AG10803 (cell line): ENCODE measurements at regions not wholly inside any gene's neighbourhood (a gene's known extent, or its start where the extent isn't known, plus 50 kb on each side); places are given as distances from the start of the nearest gene placed in this dataset.

Source experiments
- DNase-seq: peaks from one replicate; pipeline ENCODE4 v3.0.0; 2010; ENCODE audit warnings: low read depth
- H3K4me3 ChIP-seq: 2 replicates; pipeline ENCODE4 v1.5.1; 2011; ENCODE audit warnings: mild to moderate bottlenecking, low read length, control low read depth
- TF ChIP-seq, protein P1 (sequence below): conservative IDR thresholded peaks from 2 replicates; pipeline ENCODE4 v1.5.1; 2011; ENCODE audit warnings: mild to moderate bottlenecking, low read length, control low read depth, inconsistent platforms

DNA sequence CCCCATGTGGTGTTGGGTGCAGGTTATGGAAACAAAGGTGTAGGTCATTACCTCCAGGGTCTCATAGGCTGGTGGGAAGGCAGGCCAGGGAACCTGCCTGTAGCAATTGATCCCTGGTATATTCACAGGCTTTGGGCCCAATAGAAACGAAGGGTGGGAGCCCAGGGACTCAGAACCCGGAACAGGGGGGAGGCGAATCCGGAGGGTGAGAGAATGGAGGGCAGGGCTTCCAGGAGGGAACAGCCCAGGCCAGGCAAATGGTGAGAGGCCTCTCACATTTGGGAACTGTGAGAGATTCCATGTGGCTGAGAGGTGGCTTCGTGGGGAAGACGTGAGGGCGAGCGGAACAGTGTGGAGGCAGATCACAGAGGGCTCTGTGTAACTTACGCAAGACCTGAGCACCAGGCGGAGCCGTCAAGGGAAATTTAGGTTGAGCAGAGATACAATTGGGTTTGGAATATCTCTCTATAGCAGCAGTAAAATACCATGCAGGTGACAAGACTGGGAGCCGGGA is 267.1 kb downstream of the ERMARD start:
- no peak for DNase-seq
- H3K4me3 ChIP-seq: no peak overlapping the region
- TF ChIP-seq, protein P1, sequence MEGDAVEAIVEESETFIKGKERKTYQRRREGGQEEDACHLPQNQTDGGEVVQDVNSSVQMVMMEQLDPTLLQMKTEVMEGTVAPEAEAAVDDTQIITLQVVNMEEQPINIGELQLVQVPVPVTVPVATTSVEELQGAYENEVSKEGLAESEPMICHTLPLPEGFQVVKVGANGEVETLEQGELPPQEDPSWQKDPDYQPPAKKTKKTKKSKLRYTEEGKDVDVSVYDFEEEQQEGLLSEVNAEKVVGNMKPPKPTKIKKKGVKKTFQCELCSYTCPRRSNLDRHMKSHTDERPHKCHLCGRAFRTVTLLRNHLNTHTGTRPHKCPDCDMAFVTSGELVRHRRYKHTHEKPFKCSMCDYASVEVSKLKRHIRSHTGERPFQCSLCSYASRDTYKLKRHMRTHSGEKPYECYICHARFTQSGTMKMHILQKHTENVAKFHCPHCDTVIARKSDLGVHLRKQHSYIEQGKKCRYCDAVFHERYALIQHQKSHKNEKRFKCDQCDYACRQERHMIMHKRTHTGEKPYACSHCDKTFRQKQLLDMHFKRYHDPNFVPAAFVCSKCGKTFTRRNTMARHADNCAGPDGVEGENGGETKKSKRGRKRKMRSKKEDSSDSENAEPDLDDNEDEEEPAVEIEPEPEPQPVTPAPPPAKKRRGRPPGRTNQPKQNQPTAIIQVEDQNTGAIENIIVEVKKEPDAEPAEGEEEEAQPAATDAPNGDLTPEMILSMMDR: no peak

DNA sequence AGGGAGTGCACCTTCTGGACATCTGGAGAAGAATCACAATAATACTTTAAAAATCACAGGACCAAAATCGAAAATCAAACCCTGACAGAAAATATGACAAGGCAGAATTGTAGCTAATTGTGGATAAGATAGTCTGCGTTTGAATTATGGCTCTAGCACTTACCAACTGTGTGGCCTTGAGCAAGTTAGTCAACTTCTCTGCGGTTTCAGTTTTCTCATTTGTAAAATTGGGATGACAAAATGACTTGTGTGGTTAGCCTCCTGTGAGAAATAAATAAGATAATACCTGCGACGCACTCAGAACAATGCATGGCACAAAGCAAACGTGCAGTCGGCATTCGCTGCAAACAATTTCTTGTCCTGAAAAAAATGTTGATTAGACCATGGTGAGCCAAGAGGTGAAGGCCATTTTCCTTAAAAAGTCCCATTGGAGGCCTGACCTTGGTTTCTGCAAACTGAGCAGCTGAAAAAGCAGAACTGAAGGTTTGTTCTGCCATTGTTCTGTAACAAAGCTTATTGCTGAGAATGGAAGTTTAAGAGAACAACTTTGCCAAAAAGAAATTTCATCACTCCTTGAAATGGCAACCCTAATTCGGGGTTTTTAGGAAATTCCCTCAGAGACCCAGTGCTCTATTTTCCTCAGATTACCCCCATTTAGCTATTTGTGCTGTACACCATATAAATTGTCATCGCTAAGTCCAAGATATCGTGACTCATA is 266.3 kb downstream of the ERMARD start:
- TF ChIP-seq, protein P1: no peak
- no peak overlapping the region for H3K4me3 ChIP-seq
- DNase-seq: no peak

DNA sequence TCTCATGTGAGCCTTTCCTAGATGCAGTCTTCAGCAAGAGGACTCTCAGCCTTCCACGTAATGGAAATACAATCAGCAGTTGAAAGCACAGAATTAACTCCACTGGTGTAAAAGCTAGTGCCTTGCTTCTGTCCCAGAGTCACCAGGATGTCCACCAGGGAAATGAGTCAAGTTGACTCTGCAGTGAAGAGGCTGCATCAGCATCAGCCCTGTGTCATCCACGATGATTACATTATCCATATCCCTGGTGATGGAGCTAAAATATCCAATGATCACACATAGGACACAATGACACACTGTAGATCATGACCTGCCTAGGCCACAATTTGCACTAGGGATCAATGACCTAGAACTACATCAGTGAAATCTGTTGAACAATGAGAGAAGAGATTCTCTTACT is 262.4 kb downstream of the ERMARD start:
- TF ChIP-seq, protein P1: no peak
- no peak overlapping the region for H3K4me3 ChIP-seq
- no peak for DNase-seq

DNA sequence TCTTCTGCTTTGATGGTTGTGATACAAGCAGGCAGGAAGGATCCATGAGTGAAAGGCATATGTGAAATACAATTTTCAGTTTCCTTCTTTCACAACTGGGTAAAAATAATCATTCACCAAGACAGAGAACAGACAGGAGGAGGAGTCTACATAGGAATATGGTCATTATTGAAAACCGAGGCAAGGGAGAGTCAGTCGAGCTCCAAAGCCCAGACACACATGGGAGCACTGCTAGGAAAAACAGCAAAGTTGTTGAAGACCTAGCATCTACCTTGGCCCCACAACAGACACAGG is 260.6 kb downstream of the ERMARD start:
- no peak for DNase-seq
- no peak overlapping the region for H3K4me3 ChIP-seq
- TF ChIP-seq, protein P1: no peak

DNA sequence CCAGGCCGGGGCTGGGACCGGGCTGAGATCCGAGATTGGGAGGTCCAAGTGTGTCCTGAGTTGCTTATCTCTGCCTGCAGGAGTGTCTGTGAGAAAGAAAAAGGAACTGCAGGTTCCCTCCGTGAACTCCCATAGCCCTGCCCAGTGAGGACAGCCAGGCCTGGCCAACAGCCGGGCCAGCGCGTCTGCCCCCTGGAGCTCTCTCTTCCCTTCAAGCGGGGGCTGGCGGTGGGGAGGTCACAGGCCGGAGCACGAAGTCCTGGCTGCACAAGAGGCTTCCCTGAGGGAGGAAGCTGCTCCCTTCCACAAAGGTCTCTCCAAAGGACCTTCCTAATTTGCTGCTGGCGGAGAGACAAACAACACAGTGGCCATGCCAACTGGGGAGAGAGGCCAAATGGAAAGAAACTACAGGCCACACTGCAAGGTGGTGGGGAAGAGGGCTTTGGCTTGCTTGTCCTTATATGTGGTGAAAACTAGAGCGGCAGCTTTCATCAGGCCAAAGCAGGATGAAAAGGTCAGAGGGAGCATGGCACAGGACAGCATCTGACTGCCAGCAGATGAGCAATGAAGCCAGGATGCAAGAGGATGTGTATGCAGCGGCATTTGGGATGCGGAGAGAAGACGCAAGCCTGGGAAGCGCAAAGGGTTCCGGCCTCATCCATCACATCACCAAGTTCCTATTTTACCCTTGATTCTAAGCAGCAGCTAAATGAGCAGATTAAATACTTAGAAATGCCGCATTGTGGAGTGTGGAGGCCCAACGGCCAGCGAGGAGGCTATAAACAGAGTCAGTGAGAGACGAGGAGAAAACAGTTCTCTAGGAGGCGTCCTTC is 260.0 kb downstream of the ERMARD start:
- no peak for DNase-seq

DNA sequence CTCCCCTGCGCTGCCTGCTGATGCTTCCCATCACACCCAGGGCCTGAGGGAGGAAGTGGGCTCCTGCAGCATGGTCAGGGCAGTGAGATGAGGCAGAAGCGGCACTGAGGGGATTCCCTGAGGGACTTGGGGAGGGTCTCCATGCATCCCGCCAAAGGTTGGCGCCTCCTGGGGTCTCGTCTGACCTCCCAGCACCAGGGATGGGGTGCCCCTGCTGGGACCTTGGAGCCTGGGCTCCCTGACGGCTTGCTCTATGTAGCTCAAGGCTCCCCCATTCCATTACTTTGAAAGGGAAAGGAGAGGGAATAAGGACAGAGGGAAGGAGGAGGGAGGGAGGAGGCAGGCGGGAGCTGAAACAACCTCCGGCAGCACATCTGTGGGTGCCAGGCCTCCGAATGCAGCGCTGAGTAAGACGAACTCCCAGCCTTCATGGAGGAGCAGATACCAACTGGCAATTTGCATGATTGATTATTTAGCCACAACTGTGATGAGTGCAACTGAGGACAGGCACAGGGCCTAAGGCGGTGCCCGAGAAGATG is 259.3 kb downstream of the ERMARD start:
- DNase-seq: no peak
- H3K4me3 ChIP-seq: no peak overlapping the region
- TF ChIP-seq, protein P1: no peak

More for the DNA sequence above, 260.0 kb downstream of the ERMARD start:
- TF ChIP-seq, protein P1: no peak
- H3K4me3 ChIP-seq: no peak overlapping the region
